Mesothelial cell of epicardium (in vitro differentiated cells): ENCODE measurements at regions not wholly inside any gene's neighbourhood (a gene's known extent, or its start where the extent isn't known, plus 50 kb on each side); places are given as distances from the start of the nearest gene placed in this dataset.

ENCODE experiments used
- DNase-seq, 2 experiments: peaks; one replicate each; pipeline ENCODE4 v3.0.0; 2021; ENCODE audit warnings: low spot score in 2 of 2; ENCODE audit not compliant: unreplicated experiment in 2 of 2
- H3K27ac Mint-ChIP-seq: 2 replicates; pipeline ENCODE4 v1.8.0; 2021; ENCODE audit warnings: mixed read lengths
- H3K27me3 Mint-ChIP-seq: 2 replicates; pipeline ENCODE4 v1.8.0; 2021; ENCODE audit warnings: low read depth, mixed read lengths
- H3K36me3 Mint-ChIP-seq: 2 replicates; pipeline ENCODE4 v1.8.0; 2021; ENCODE audit warnings: mixed read lengths
- H3K4me1 Mint-ChIP-seq: 2 replicates; pipeline ENCODE4 v1.8.0; 2021; ENCODE audit warnings: mixed read lengths
- H3K4me3 Mint-ChIP-seq: 2 replicates; pipeline ENCODE4 v1.8.0; 2021; ENCODE audit warnings: mild to moderate bottlenecking, moderate library complexity, mixed read lengths
- H3K9me3 Mint-ChIP-seq: 2 replicates; pipeline ENCODE4 v1.8.0; 2021; ENCODE audit warnings: mixed read lengths
- TF ChIP-seq, protein P1 (sequence below): fragments of 200-600 bp; sonication (generic); IDR thresholded peaks from one replicate; pipeline ENCODE4 v1.5.0; 2021; ENCODE audit warnings: antibody characterized with exemption; ENCODE audit not compliant: unreplicated experiment

DNA sequence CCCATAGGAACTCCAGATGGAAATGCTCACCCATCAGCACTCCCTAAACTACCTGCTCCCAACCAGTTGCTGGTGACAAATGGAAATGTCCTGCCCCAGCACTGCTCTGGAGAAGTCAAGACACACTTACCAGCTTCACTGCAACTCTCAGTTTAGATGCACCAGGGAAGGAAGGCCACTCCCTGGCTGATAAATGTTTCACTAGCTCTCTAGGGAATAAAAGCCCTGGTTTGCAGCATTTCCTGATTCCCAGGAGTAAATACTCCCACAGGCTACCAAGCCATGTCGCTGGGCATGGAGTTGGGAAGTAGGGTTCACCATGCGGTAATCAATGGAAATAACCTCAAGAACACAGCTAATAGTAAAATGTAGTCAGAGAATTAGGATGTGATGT lies 112.0 kb upstream of the NEO1 start:
- Mint-ChIP-seq H3K27ac (no peak overlapping the region), H3K27me3 (peaks cover 31% of the 10 kb centered on the region), H3K4me1 (no peaks in the 10 kb centered on the region)

DNA sequence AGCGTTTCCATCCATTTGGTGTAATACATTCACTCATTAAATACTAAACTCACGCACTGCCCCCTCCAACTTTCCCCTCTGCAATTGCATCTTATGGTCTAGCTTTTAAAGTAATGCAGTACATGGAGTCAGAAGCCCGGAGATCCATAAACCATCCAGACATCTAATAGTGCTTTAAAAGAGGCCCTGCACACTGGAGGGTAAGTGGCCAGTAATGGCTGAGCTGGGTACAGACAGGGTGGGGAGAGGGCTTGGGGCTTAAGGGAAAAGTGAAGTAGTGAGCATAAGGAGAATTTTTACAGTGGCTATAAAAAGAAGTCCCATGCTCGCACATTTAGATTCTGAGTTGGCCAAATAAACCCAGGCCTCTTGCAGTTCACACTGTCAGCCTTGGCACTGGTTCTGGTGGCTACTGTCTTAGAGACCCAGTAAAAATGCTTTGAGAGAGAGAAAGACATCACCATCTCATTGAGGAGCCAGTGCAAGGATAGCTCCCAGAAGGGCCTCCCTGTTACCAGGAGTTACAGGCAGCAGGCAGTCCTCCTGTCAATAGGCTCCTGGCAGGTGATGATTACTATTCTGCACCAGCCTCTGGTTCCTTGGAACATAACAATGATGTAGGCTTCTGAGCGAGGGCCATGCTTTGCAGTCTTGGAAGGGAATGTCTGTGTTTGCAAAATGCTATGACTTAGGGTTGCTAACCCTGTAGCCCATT lies 112.6 kb upstream of the NEO1 start:
- H3K27ac Mint-ChIP-seq: no peak overlapping the region

More for the DNA sequence above, 112.0 kb upstream of the NEO1 start:
- H3K4me3 Mint-ChIP-seq: no peak overlapping the region
- TF ChIP-seq, protein P1, sequence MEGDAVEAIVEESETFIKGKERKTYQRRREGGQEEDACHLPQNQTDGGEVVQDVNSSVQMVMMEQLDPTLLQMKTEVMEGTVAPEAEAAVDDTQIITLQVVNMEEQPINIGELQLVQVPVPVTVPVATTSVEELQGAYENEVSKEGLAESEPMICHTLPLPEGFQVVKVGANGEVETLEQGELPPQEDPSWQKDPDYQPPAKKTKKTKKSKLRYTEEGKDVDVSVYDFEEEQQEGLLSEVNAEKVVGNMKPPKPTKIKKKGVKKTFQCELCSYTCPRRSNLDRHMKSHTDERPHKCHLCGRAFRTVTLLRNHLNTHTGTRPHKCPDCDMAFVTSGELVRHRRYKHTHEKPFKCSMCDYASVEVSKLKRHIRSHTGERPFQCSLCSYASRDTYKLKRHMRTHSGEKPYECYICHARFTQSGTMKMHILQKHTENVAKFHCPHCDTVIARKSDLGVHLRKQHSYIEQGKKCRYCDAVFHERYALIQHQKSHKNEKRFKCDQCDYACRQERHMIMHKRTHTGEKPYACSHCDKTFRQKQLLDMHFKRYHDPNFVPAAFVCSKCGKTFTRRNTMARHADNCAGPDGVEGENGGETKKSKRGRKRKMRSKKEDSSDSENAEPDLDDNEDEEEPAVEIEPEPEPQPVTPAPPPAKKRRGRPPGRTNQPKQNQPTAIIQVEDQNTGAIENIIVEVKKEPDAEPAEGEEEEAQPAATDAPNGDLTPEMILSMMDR: no peak
- H3K9me3 Mint-ChIP-seq: no peaks in the 10 kb centered on the region
- no peaks in the 10 kb centered on the region for H3K36me3 Mint-ChIP-seq
- no peak for DNase-seq

DNA sequence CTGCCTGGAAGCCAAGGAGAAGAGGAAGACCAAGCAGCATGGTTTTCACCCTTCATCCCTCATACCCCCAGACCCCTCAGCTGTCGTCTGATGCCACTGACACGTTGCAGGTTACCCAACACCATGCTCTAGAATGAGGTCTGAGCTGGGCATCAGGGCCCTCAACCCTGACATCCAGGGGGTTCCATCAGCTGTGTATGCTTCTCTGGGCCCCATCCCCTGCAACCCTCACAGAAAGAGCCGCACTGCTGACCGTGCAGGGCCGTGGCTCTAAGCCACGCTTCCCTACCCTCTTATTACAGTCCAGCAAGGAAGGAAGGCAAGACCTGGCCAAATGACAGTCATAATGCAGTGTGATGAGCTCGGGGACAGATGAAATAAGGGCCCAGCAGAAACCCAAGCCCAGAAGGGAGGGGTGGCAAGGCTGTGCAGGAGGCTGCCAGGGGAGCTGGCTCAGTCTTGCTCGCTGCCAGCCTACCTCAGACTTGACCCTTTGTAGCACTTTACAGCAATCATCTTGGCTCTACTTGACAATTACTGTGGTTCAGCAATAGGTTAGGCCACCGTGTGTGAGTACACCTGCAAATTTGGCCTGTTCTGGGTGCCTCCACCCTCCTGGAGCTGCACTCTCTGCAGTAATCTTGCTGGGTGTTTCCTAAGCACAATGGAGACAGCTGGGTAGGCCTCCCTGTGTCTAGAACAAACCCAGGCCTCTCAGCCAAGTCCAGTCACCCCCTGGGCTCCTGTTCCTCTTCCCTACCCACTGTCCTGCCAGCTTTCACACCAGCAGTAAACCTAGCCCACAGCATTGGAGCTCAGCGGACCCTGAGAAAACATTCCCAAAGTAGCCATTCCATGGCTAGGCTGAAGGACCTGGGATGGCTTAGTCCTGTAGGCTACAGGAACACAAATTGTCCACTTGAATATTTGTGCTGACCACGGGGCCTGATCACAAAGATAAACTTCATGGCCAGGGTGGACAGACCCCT lies 115.3 kb upstream of the NEO1 start:
- Mint-ChIP-seq H3K36me3 (no peaks in the 10 kb centered on the region), H3K9me3 (no peaks in the 10 kb centered on the region), H3K27me3 (peaks cover 23% of the 10 kb centered on the region), H3K4me3 (no peak overlapping the region), H3K4me1 (no peaks in the 10 kb centered on the region), H3K27ac (no peak overlapping the region)
- no peak for DNase-seq
- TF ChIP-seq, protein P1: no peak

More for the DNA sequence above, 112.6 kb upstream of the NEO1 start:
- H3K4me1 Mint-ChIP-seq: no peaks in the 10 kb centered on the region
- TF ChIP-seq, protein P1: no peak
- no peaks in the 10 kb centered on the region for H3K9me3 Mint-ChIP-seq
- no peak overlapping the region for H3K4me3 Mint-ChIP-seq
- peaks cover 31% of the 10 kb centered on the region for H3K27me3 Mint-ChIP-seq
- no peak for DNase-seq
- H3K36me3 Mint-ChIP-seq: no peaks in the 10 kb centered on the region

DNA sequence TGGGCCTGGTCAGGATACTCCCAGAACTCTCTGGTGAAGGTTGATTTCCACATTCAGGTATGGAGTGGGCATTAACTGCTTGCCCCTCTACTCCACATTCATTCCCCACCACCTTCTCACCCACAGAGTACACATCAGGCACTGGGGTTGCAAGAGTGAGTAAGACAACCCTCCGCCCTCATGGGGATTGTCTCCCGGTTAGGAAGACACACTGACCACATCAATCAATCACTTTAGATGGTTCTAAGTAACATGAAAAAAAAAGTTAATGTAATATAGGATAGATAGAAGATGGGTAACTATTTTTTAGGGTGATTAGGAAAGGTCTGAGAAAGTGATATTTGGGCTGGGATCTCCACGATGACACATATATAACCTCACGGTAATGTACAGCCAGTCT lies 116.0 kb upstream of the NEO1 start:
- Mint-ChIP-seq H3K36me3 (no peaks in the 10 kb centered on the region), H3K27ac (no peak overlapping the region), H3K4me1 (no peaks in the 10 kb centered on the region), H3K27me3 (peaks cover 30% of the 10 kb centered on the region), H3K4me3 (no peak overlapping the region), H3K9me3 (no peaks in the 10 kb centered on the region)
- DNase-seq: no peak
- TF ChIP-seq, protein P1: no peak

DNA sequence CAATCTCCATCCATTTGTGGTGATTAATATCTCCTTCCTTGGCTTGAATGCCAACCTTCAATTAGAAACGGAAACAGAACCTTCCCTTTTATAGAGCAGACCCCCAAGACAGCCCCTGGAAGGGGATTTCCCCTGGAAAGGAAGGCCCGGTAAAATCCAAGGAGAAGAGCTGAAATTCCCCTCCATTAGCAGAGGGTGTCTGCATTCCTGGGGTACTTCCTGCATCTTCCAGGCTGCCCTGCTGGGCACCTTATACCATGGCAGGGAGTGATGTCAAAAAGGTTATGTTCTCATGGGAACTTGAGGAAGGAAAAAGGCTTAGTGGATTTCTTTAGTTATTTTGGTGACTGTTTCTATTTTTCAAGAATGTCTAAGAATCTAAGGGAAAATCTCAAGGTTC lies 116.7 kb upstream of the NEO1 start:
- Mint-ChIP-seq H3K27me3 (peaks cover 28% of the 10 kb centered on the region), H3K9me3 (no peaks in the 10 kb centered on the region), H3K27ac (no peak overlapping the region), H3K36me3 (no peaks in the 10 kb centered on the region), H3K4me3 (no peak overlapping the region), H3K4me1 (no peaks in the 10 kb centered on the region)
- DNase-seq: no peak
- TF ChIP-seq, protein P1: no peak
